H1 (cell line): ENCODE measurements at regions not wholly inside any gene's neighbourhood (a gene's known extent, or its start where the extent isn't known, plus 50 kb on each side); places are given as distances from the start of the nearest gene placed in this dataset.

Experiments used
- CTCF ChIA-PET: fragments of 300-600 bp; sonication (Branson Sonifier 250); formaldehyde crosslinking; loops from one replicate; lab custom pipeline; 2021; ENCODE audit not compliant: partially characterized antibody; lab: Charles Lee
- POLR2A ChIA-PET: fragments of 300-600 bp; sonication (Branson Sonifier 250); formaldehyde crosslinking; loops from one replicate; lab custom pipeline; 2021; ENCODE audit warnings: inconsistent platforms; ENCODE audit not compliant: partially characterized antibody; lab: Charles Lee
- DNase-seq, 2 experiments: peaks; one replicate each; pipeline versions ENCODE4 v3.0.0 to v3.0.0-alpha.2; 2010 to 2022; ENCODE audit warnings: low spot score in 2 of 2, low read depth in 1 of 2, mixed read lengths in 1 of 2
- FAIRE-seq: peaks from 2 replicates; lab custom pipeline; 2011; peaks lifted over from hg19 to GRCh38; lab: Jason Lieb, UNC
- H2AFZ ChIP-seq: 2 replicates; pipeline ENCODE4 v1.8.1; 2012; ENCODE audit warnings: low read length, inconsistent platforms
- H2AK5ac ChIP-seq: 2 replicates; pipeline ENCODE4 v1.6.1; 2013; ENCODE audit warnings: low read depth, low read length
- H2BK120ac ChIP-seq: replicated peaks from 2 replicates; pipeline ENCODE3; 2013; ENCODE audit warnings: low read depth, low read length, inconsistent platforms
- H2BK12ac ChIP-seq: 2 replicates; pipeline ENCODE4 v1.6.1; 2013; ENCODE audit warnings: low read depth, low read length
- H2BK15ac ChIP-seq: 2 replicates; pipeline ENCODE4 v1.6.1; 2013; ENCODE audit warnings: low read length
- H2BK20ac ChIP-seq: 2 replicates; pipeline ENCODE4 v1.6.1; 2013; ENCODE audit warnings: low read length
- H2BK5ac ChIP-seq: 2 replicates; pipeline ENCODE4 v1.6.1; 2013; ENCODE audit warnings: low read depth, low read length
- H3K14ac ChIP-seq: 2 replicates; pipeline ENCODE4 v1.6.1; 2013; ENCODE audit warnings: inconsistent platforms; ENCODE audit not compliant: insufficient read length
- H3K18ac ChIP-seq: 2 replicates; pipeline ENCODE4 v1.6.1; 2013; ENCODE audit warnings: low read length; ENCODE audit errors: extremely low read depth
- H3K23ac ChIP-seq: 2 replicates; pipeline ENCODE4 v1.6.1; 2013; ENCODE audit warnings: inconsistent platforms; ENCODE audit not compliant: insufficient read length
- H3K23me2 ChIP-seq: 2 replicates; pipeline ENCODE4 v1.6.1; 2013; ENCODE audit warnings: low read depth, low read length
- H3K27ac ChIP-seq: 2 replicates; pipeline ENCODE4 v1.6.1; 2011; ENCODE audit warnings: low read depth, low read length, inconsistent platforms
- H3K27me3 ChIP-seq, 4 experiments: replicated peaks in 1 of 4; 1 replicate in 1 of 4; 2 replicates in 3 of 4; pipeline versions ENCODE4 v1.6.1 to v1.8.1; 2011 to 2013; ENCODE audit warnings: low read length in 3 of 4, mild to moderate bottlenecking in 3 of 4, inconsistent platforms in 2 of 4, mixed read lengths in 2 of 4, moderate library complexity in 1 of 4; ENCODE audit not compliant: control insufficient read depth in 3 of 4, insufficient read depth in 3 of 4; ENCODE audit errors: extremely low read depth in 1 of 4
- H3K36me3 ChIP-seq, 4 experiments: 2 replicates each; pipeline versions ENCODE4 v1.6.1 to v1.8.1; 2011 to 2013; ENCODE audit warnings: mild to moderate bottlenecking in 4 of 4, low read length in 3 of 4, moderate library complexity in 2 of 4, control low read depth in 1 of 4, inconsistent platforms in 1 of 4; ENCODE audit not compliant: insufficient read depth in 4 of 4, control insufficient read depth in 2 of 4
- H3K4ac ChIP-seq: replicated peaks from 2 replicates; pipeline ENCODE3; 2013; ENCODE audit warnings: low read length, low read depth, mixed read lengths, inconsistent platforms; ENCODE audit not compliant: insufficient read length
- H3K4me1 ChIP-seq, 4 experiments: replicated peaks in 1 of 4; 1 replicate in 1 of 4; 2 replicates in 3 of 4; pipeline versions ENCODE4 v1.6.1 to v1.8.1; 2011 to 2013; ENCODE audit warnings: low read length in 3 of 4, inconsistent platforms in 2 of 4, mixed read lengths in 1 of 4; ENCODE audit not compliant: insufficient read depth in 4 of 4, control insufficient read depth in 3 of 4
- H3K4me2 ChIP-seq, 2 experiments: 2 replicates each; pipeline versions ENCODE4 v1.6.1 to v1.8.1; 2011 to 2013; ENCODE audit warnings: low read depth in 2 of 2, low read length in 2 of 2, control low read depth in 1 of 2, inconsistent platforms in 1 of 2, mild to moderate bottlenecking in 1 of 2; ENCODE audit not compliant: insufficient read depth in 1 of 2
- H3K4me3 ChIP-seq, 4 experiments: fragments of 200-600, 300-600 bp in 1 of 4; sonication (generic), shearing (Covaris generic), sonication (Bioruptor Twin) in 1 of 4; 2 replicates each; pipeline versions ENCODE4 v1.5.1 to v1.8.1; 2011 to 2016; ENCODE audit warnings: low read length in 4 of 4, low read depth in 3 of 4, control low read depth in 2 of 4, inconsistent platforms in 2 of 4, mild to moderate bottlenecking in 2 of 4, mixed read lengths in 1 of 4, moderate library complexity in 1 of 4; ENCODE audit not compliant: insufficient read depth in 2 of 4; ENCODE audit errors: extremely low read depth in 1 of 4
- H3K56ac ChIP-seq: replicated peaks from 2 replicates; pipeline ENCODE3; 2013; ENCODE audit warnings: low read depth, mild to moderate bottlenecking, mixed read lengths, low read length, inconsistent platforms; ENCODE audit not compliant: insufficient read length
- H3K79me1 ChIP-seq: 2 replicates; pipeline ENCODE4 v1.6.1; 2013; ENCODE audit warnings: low read depth, low read length, control low read depth
- H3K79me2 ChIP-seq, 2 experiments: 2 replicates each; pipeline versions ENCODE4 v1.6.1 to v1.8.1; 2012 to 2013; ENCODE audit warnings: low read length in 2 of 2, mild to moderate bottlenecking in 2 of 2, inconsistent platforms in 1 of 2; ENCODE audit not compliant: insufficient read depth in 2 of 2, control insufficient read depth in 1 of 2
- H3K9ac ChIP-seq, 4 experiments: replicated peaks in 1 of 4; 1 replicate in 1 of 4; 2 replicates in 3 of 4; pipeline versions ENCODE4 v1.6.1 to v1.8.1; 2011 to 2013; ENCODE audit warnings: low read depth in 3 of 4, low read length in 3 of 4, control low read depth in 2 of 4, mild to moderate bottlenecking in 2 of 4, moderate library complexity in 2 of 4, inconsistent platforms in 1 of 4; ENCODE audit errors: extremely low read depth in 1 of 4
- H3K9me3 ChIP-seq, 2 experiments: 2 replicates each; pipeline versions ENCODE4 v1.6.1 to v1.8.1; 2012 to 2013; ENCODE audit warnings: mild to moderate bottlenecking in 2 of 2, moderate library complexity in 2 of 2, control low read depth in 1 of 2, inconsistent platforms in 1 of 2, low read depth in 1 of 2, low read length in 1 of 2, mixed read lengths in 1 of 2; ENCODE audit not compliant: insufficient read depth in 2 of 2
- H4K20me1 ChIP-seq, 2 experiments: replicated peaks in 1 of 2; 2 replicates each; pipeline versions ENCODE3 to v1.8.1; 2011 to 2013; ENCODE audit warnings: inconsistent platforms in 2 of 2, low read length in 2 of 2, mild to moderate bottlenecking in 1 of 2; ENCODE audit not compliant: insufficient read depth in 2 of 2, control insufficient read depth in 1 of 2
- H4K5ac ChIP-seq: 2 replicates; pipeline ENCODE4 v1.6.1; 2013; ENCODE audit warnings: low read length, low read depth, mixed read lengths, inconsistent platforms; ENCODE audit not compliant: insufficient read length
- H4K8ac ChIP-seq: 2 replicates; pipeline ENCODE4 v1.8.0; 2013; ENCODE audit warnings: mild to moderate bottlenecking, moderate library complexity, low read length, inconsistent platforms; ENCODE audit not compliant: insufficient read depth; ENCODE audit errors: extremely low read depth
- H4K91ac ChIP-seq: replicated peaks from 2 replicates; pipeline ENCODE3; 2013; ENCODE audit warnings: low read length, mixed read lengths, inconsistent platforms; ENCODE audit not compliant: insufficient read length
- BRCA1 ChIP-seq: IDR thresholded peaks from 2 replicates; pipeline ENCODE4 v1.6.1; 2012; ENCODE audit warnings: low read depth, low read length, improper control_type of control experiment
- CBX5 ChIP-seq: fragments of 300-800, 300-1000 bp; sonication (generic); IDR thresholded peaks from 2 replicates; pipeline ENCODE4 v1.7.1; 2016; ENCODE audit warnings: antibody characterized with exemption, low read length, low read depth
- CREB1 ChIP-seq: IDR thresholded peaks from 2 replicates; pipeline ENCODE4 v1.6.1; 2012; ENCODE audit warnings: inconsistent platforms
- EP300 ChIP-seq, 2 experiments: IDR thresholded peaks; 1 replicate in 1 of 2; 2 replicates in 1 of 2; pipeline ENCODE4 v1.6.1; 2011 to 2012; ENCODE audit warnings: low read depth in 2 of 2, low read length in 2 of 2, mild to moderate bottlenecking in 2 of 2, borderline replicate concordance in 1 of 2, inconsistent platforms in 1 of 2, moderate library complexity in 1 of 2
- HDAC6 ChIP-seq: IDR thresholded peaks from one replicate; pipeline ENCODE4 v1.7.1; 2012; ENCODE audit warnings: low read depth, mild to moderate bottlenecking, inconsistent platforms, low read length, moderate library complexity
- KDM1A ChIP-seq: fragments of 200-600, 300-600 bp; sonication (generic); IDR thresholded peaks from 2 replicates; pipeline ENCODE4 v1.7.1; 2016; ENCODE audit warnings: mild to moderate bottlenecking, low read length, borderline replicate concordance
- RXRA ChIP-seq: IDR thresholded peaks from 2 replicates; pipeline ENCODE4 v1.6.1; 2011; ENCODE audit warnings: low read depth, mild to moderate bottlenecking, low read length, moderate library complexity; ENCODE audit not compliant: insufficient read depth
- SIX5 ChIP-seq: IDR thresholded peaks from 2 replicates; pipeline ENCODE4 v1.6.1; 2011; ENCODE audit warnings: mild to moderate bottlenecking, low read depth, low read length
- SP4 ChIP-seq: IDR thresholded peaks from 2 replicates; pipeline ENCODE4 v1.6.1; 2012; ENCODE audit warnings: low read length, inconsistent platforms
- SRF ChIP-seq: IDR thresholded peaks from 2 replicates; pipeline ENCODE4 v1.6.1; 2011; ENCODE audit warnings: mild to moderate bottlenecking, low read depth, low read length, moderate library complexity
- TAF1 ChIP-seq: IDR thresholded peaks from 2 replicates; pipeline ENCODE4 v1.6.1; 2011; ENCODE audit warnings: mild to moderate bottlenecking, low read depth, low read length
- TAF7 ChIP-seq: optimal IDR thresholded peaks from 2 replicates; pipeline ENCODE3; 2011; ENCODE audit warnings: low read depth, mild to moderate bottlenecking, inconsistent platforms, low read length, moderate library complexity, borderline replicate concordance
- TEAD4 ChIP-seq: IDR thresholded peaks from 2 replicates; pipeline ENCODE4 v1.6.1; 2012; ENCODE audit warnings: low read depth, low read length, inconsistent platforms, mixed read lengths
- YY1 ChIP-seq: IDR thresholded peaks from 2 replicates; pipeline ENCODE4 v1.6.1; 2011; ENCODE audit warnings: low read depth, mild to moderate bottlenecking, low read length
- WGBS, 2 experiments: shearing (Covaris generic) in 1 of 2; methylation state at CpG; one replicate each; pipeline versions ENCODE4 v1.1.6 to v1.1.7; 2013 to 2015; ENCODE audit warnings: low lambda C conversion rate in 2 of 2, mixed read lengths in 2 of 2, inconsistent platforms in 1 of 2, low coverage in 1 of 2, missing lambda C conversion rate in 1 of 2; ENCODE audit not compliant: insufficient replicate concordance in 2 of 2, insufficient coverage in 1 of 2, insufficient read length in 1 of 2; ENCODE audit errors: extremely low coverage in 1 of 2, missing lambda C conversion rate in 1 of 2; 5-methylcytosine and 5-hydroxymethylcytosine counted together
- TF ChIP-seq, protein P1 (sequence below): IDR thresholded peaks from 2 replicates; pipeline ENCODE4 v1.6.1; 2011; ENCODE audit warnings: low read length, improper control_type of control experiment

DNA sequence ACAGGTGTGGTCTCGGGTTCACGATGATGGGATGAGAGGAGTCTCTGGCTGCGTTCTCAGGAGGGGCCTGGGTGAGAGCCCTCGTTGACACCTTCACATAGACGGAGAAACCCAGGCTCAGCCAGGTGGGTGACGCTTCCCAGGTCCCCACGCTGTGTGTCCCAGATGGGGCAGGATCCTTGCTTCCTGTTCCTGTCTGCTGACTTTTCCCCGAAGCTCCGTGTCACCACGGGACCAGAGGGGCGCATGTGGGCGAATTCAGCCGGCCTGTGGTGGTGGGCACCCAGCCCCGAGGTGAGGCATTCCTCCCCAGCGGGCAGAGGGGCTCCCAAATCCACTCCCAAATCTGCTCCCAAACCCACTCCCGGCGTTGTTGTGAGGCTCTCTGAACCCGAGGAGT, 732.8 kb downstream of the BRD1 start:
- no peak overlapping the region for H3K14ac ChIP-seq
- no peaks in the 10 kb centered on the region for H3K79me1 ChIP-seq
- no peak overlapping the region for H4K91ac ChIP-seq
- H3K9ac ChIP-seq = no peak overlapping the region
- no peak overlapping the region for H2BK15ac ChIP-seq
- H3K27ac ChIP-seq = no peak overlapping the region
- no peak overlapping the region for H2BK12ac ChIP-seq
- H3K4me1 ChIP-seq = no peaks in the 10 kb centered on the region
- H2AFZ ChIP-seq = no peak overlapping the region
- H3K27me3 ChIP-seq = no peaks in the 10 kb centered on the region
- POLR2A ChIA-PET = no interaction called here
- H2AK5ac ChIP-seq = no peak overlapping the region
- no peak overlapping the region for H4K5ac ChIP-seq
- H4K20me1 ChIP-seq = peaks cover 0 to 4% of the 10 kb centered on the region in 2 experiments
- no peak overlapping the region for H2BK5ac ChIP-seq
- CTCF ChIA-PET = no interaction called here
- peak overlapping the region; percentile 51; the same call in 1 of the 2 replicates for H4K8ac ChIP-seq
- peaks cover 3% of the 10 kb centered on the region; the same call in 1 of the 2 replicates for H3K23me2 ChIP-seq
- no peak overlapping the region for H2BK20ac ChIP-seq
- no peak overlapping the region for H3K4ac ChIP-seq
- no peaks in the 10 kb centered on the region for H3K9me3 ChIP-seq
- H3K4me3 ChIP-seq = no peak overlapping the region
- H3K4me2 ChIP-seq = no peak overlapping the region
- H2BK120ac ChIP-seq = no peak overlapping the region
- DNase-seq (no peak), FAIRE-seq (no peak)
- no peak overlapping the region for H3K23ac ChIP-seq
- WGBS, 2 experiments = 94% methylated on average over 18 of the region's 18 CpGs; no CpG with 5 or more reads in 1 of the 2 experiments
- no peaks in the 10 kb centered on the region; a peak in 1 of 8 replicates for H3K36me3 ChIP-seq
- no peaks in the 10 kb centered on the region for H3K79me2 ChIP-seq
- no peak overlapping the region for H3K56ac ChIP-seq
- H3K18ac ChIP-seq = no peak overlapping the region
- TF ChIP-seq EP300 (IDR thresholded peaks at IDR 0.05; ENCODE audit: borderline replicate concordance in 1 of 2, low read depth in 2 of 2, low read length in 2 of 2) (no peak), TAF1 (no peak), SP4 (no peak), CBX5 (no peak), SRF (no peak), YY1 (no peak), BRCA1 (no peak), RXRA (no peak), TAF7 (no peak), KDM1A (no peak), SIX5 (no peak), CREB1 (no peak), HDAC6 (no peak), TEAD4 (no peak)
- TF ChIP-seq, protein P1, sequence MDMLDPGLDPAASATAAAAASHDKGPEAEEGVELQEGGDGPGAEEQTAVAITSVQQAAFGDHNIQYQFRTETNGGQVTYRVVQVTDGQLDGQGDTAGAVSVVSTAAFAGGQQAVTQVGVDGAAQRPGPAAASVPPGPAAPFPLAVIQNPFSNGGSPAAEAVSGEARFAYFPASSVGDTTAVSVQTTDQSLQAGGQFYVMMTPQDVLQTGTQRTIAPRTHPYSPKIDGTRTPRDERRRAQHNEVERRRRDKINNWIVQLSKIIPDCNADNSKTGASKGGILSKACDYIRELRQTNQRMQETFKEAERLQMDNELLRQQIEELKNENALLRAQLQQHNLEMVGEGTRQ = no peak
